ENCODE measurements at regions not wholly inside any gene's neighbourhood (a gene's known extent, or its start where the extent isn't known, plus 50 kb on each side); places are given as distances from the start of the nearest gene placed in this dataset.

- FAIRE-seq: no peak
Measured at GRCh38 chr5:121688126-121688525, 163.6 kb upstream of the FTMT start.

DNA sequence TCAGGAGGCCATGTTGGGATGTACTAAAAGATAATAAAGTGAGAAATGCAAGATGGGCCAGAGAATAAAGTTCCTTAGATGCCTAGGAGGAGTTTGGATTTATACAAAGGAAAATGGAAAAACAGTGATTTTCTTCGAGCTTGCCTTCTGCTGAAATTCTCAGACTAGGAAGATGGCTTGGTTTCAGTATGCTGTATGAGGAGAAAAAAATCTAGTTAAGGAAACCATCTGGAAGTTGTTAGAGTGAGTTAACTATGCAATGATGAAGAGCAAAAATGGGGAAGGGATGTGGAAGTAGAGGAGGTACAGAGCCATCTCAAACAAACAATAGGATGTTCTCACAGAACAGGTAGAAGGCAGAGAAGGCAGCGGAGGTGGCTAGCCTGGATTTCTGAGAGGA is 162.9 kb upstream of the FTMT start:
- FAIRE-seq: no peak

DNA sequence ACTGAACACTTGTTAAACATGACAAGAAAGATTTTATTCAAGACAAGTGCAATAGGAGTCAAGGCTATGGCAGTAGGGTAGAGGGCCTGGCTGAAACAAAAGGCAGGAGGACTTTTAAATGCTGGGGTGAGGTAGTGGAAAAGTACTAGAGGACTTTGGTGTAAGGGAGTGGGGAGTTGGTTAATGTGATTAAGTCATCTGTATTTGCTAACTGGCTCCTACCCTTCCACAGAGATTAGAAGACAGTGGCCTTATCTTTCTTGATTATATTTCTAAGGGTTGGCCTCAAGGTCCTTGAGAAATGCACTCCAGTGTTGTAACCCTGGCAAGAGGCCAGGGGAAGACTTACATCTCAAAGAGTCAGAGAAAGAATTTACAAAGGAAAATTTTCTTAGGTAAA is 160.2 kb upstream of the FTMT start:
- FAIRE-seq: no peak

GRCh38 chr5:121692158-121692557 is 159.5 kb upstream of the FTMT start:
- no peak for FAIRE-seq

- no peak for FAIRE-seq
Measured at GRCh38 chr5:121693864-121694263, 157.8 kb upstream of the FTMT start.

- FAIRE-seq: no peak
Measured at GRCh38 chr5:121695307-121695706, 156.4 kb upstream of the FTMT start.

DNA sequence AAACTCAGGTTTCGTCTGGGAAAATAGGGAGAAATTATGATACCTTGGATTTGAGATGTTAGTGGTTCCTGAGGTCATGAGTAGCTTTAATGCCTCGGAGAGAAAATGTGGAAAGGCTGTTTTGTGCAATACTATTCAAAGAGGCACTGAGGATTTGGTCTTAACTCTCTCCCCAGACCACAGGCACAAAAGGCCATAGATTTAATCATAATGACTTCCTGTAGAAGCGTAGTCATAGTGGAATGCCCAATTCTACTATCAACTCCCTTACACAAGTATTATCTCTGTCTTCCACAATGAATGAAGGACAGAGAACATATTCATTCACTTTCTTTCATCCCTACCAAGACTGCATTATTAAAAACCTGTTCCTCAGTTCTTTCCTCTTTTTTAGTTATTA is 153.0 kb upstream of the FTMT start:
- FAIRE-seq: no peak

DNA sequence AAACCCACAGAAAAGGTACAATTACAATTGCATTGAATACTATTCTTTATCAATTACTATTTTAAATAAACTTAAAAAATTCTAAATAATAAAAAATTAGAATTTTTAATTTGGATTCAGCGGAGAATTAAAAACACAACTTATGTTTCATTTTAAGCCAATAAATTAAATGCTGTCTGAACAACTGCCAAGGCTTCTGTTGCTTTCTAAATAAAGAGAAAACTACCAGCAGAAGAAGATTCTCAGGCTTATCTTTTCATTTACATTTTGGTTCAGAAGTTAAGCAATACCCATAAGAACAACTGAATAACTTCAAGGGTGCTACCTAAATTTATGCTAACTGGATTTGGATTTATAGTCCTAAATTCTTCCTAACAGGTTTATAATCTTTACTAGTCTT is 150.0 kb upstream of the FTMT start:
- no peak for FAIRE-seq

DNA sequence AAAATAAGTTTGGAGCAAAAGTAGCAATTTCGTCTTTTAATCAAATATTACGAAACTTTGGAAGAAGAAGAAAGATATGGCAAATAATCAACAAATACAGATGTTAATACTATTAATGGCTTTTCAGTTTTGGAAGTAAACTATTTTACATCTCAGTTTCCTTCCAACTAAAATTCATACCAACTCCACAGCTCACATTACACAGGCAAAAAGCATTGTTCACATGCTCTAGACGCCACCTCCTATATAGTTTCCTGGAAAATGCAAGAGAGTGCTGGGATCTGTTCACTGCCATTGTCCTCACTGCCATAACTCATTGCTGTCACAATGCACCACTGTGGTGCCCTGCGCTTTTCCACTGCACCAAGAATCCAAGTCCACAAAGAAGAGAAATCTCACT is 149.0 kb upstream of the FTMT start:
- FAIRE-seq: no peak

DNA sequence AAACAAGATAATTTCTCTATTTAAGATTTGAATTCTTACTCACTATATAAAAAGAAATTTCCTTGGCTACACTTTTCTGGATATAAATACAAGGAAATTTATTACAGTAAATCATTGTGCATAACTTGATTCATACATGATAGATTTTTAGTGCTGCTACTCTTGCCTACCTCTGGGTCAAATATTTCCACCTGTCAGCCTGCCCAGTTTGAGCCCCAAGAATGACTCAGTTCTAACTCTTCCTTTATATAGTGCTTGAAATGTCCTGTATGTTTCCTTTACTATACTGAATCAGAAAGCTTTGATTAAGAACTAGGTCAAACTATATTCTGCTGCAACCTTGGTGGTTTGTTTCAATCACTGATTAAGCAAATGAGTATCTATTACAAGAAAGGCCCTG is 147.4 kb upstream of the FTMT start:
- FAIRE-seq: no peak

GRCh38 chr5:121706686-121707085 is 145.0 kb upstream of the FTMT start:
- no peak for FAIRE-seq

GRCh38 chr5:121707178-121707577 is 144.5 kb upstream of the FTMT start:
- FAIRE-seq: no peak

GRCh38 chr5:121711416-121711815 is 140.3 kb upstream of the FTMT start:
- no peak for FAIRE-seq

- no peak for FAIRE-seq
Measured at GRCh38 chr5:121719255-121719654, 132.4 kb upstream of the FTMT start.

DNA sequence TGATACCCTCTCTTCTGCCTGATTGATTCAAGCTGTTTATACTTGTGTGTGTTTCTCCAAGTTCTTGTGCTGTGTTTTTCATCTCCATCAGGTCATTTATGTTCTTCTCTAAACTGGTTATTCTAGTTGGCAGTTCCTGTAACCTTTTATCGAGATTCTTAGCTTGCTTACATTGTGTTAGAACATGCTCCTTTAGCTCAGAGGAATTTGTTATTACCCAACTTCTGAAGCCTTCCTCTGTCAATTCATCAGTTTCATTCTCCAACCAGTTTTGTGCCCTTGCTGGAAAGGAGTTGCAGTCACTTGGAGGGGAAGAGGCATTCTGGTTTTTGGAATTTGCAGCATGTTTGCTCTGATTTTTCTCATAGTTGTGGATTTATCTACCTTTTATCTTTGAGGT is 126.2 kb upstream of the FTMT start:
- no peak for FAIRE-seq

DNA sequence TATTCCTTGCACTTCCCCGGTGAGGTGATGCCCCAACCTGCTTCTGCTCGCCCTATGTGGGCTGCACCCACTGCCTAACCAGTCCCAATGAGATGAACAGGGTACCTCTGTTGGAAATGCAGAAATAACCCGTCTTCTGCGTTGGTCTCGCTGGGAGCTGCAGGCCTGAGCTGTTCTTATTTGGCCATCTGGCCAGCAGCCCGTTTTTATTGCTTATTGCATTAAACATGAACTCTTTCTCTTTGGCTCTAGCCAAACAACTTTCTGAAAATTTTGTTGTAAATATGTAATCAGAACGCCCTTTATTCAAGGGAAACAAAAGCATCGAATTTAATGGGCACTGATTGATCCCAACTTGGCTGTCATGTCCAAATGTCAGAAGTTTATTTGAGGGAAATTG is 124.7 kb upstream of the FTMT start:
- FAIRE-seq: no peak

GRCh38 chr5:121731377-121731776 is 120.3 kb upstream of the FTMT start:
- no peak for FAIRE-seq

- FAIRE-seq: no peak
Measured at GRCh38 chr5:121735618-121736017, 116.1 kb upstream of the FTMT start.

- no peak for FAIRE-seq
Measured at GRCh38 chr5:121737120-121737519, 114.6 kb upstream of the FTMT start.

GRCh38 chr5:121741156-121741555 is 110.5 kb upstream of the FTMT start:
- no peak for FAIRE-seq

DNA sequence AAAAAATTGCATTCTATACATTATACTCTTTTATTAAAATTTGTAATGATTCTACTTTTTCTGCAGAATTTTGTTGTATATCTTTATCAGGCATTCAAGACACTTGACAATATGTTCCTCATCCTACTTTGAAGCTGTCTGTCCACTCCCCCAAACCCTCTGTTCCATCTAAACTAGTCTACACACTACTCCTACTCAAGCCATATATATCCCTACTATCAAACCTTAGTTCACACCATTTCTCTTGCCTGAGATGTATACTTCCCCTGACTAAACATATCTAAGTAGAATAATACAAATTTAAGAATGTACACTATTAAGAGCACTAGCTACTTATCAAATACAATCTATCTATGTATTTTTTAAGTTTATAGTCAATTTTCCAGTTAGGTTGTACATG is 107.1 kb upstream of the FTMT start:
- no peak for FAIRE-seq

DNA sequence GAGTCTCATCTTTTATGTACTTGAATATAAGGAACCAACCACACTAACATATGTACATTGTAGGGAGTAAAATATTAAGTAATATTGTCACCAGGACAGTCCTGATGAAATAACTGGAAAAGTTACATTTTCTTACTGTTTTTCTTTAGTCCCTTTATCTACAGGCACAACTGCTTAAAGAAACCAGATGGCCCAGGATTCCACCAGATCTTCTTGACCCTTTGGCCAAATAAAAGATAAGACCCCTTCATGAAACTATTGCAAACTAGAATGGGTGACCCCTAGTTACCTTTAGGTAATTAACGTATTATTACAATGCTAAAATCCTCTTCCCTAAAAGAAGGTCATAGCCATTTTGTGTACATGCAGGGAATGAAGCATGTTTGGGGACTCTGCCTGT is 106.3 kb upstream of the FTMT start:
- no peak for FAIRE-seq

- FAIRE-seq: no peak
Measured at GRCh38 chr5:121746763-121747162, 104.9 kb upstream of the FTMT start.

GRCh38 chr5:121748686-121749085 is 103.0 kb upstream of the FTMT start:
- FAIRE-seq: no peak

GRCh38 chr5:121752149-121752548 is 99.5 kb upstream of the FTMT start:
- FAIRE-seq: no peak

GRCh38 chr5:121755266-121755665 is 96.4 kb upstream of the FTMT start:
- FAIRE-seq: no peak

All from islet of Langerhans (tissue), 1 donor.